Left ventricle myocardium superior (tissue), 1 donor: ENCODE measurements at regions not wholly inside any gene's neighbourhood (a gene's known extent, or its start where the extent isn't known, plus 50 kb on each side); places are given as distances from the start of the nearest gene placed in this dataset.

Source experiments
- ATAC-seq: fragments of 200-7000 bp; cut with Tn5 transposase; one replicate; pipeline ENCODE4 v1.9.1; 2020; ENCODE audit warnings: mild to moderate bottlenecking, moderate library complexity
- DNase-seq: peaks from one replicate; pipeline ENCODE4 v3.0.0-alpha.2; 2020
- intact Hi-C: fragments of 100-400 bp; cut with micrococcal nuclease; formaldehyde crosslinking; loops from one replicate; pipeline ENCODE4 v1.11.0; 2022
- donor health status: DM: no; HTN: yes; CAD: no; lungs with severe emphysema.

GRCh38 chr10:8913720-8914119 lies 859.2 kb downstream of the GATA3 start:
- ATAC-seq, result no peak
- no peak for DNase-seq
- intact Hi-C loops, result no loop called here

- intact Hi-C loops, result no loop called here
- DNase-seq (no peak), ATAC-seq (no peak)
Measured at GRCh38 chr10:8919280-8919679, 864.8 kb downstream of the GATA3 start.

- ATAC-seq (no peak), DNase-seq (no peak)
- intact Hi-C loops, result no loop called here
Measured at GRCh38 chr10:8921568-8921967, 867.1 kb downstream of the GATA3 start.

- intact Hi-C loops, result no loop called here
- DNase-seq, result no peak
- ATAC-seq, result no peak
Measured at GRCh38 chr10:8923096-8923495, 868.6 kb downstream of the GATA3 start.

GRCh38 chr10:8927705-8928104 lies 873.2 kb downstream of the GATA3 start:
- intact Hi-C loops, result no loop called here
- DNase-seq (no peak), ATAC-seq (no peak)

GRCh38 chr10:8946451-8946850 lies 892.0 kb downstream of the GATA3 start:
- ATAC-seq (no peak), DNase-seq (no peak)

GRCh38 chr10:8950978-8951377 lies 896.5 kb downstream of the GATA3 start:
- intact Hi-C loops, result no loop called here
- no peak for DNase-seq

More at GRCh38 chr10:8946451-8946850, 892.0 kb downstream of the GATA3 start:
- intact Hi-C loops, result no loop called here

GRCh38 chr10:8951440-8952089 lies 897.1 kb downstream of the GATA3 start:
- DNase-seq, result no peak
- ATAC-seq, result no peak
- intact Hi-C loops, result no loop called here

More at GRCh38 chr10:8950978-8951377, 896.5 kb downstream of the GATA3 start:
- ATAC-seq, result no peak

- intact Hi-C loops, result no loop called here
- no peak for DNase-seq
- no peak for ATAC-seq
Measured at GRCh38 chr10:8956400-8956799, 901.9 kb downstream of the GATA3 start.

- no peak for ATAC-seq
- no peak for DNase-seq
- intact Hi-C loops, result no loop called here
Measured at GRCh38 chr10:8962249-8962648, 907.8 kb downstream of the GATA3 start.

- intact Hi-C loops, result no loop called here
- no peak for DNase-seq
- no peak for ATAC-seq
Measured at GRCh38 chr10:8967061-8967460, 912.6 kb downstream of the GATA3 start.

GRCh38 chr10:8969853-8970252 lies 915.4 kb downstream of the GATA3 start:
- intact Hi-C loops, result no loop called here
- ATAC-seq (no peak), DNase-seq (no peak)

- intact Hi-C loops, result no loop called here
- DNase-seq (no peak), ATAC-seq (no peak)
Measured at GRCh38 chr10:8975535-8975934, 921.0 kb downstream of the GATA3 start.

GRCh38 chr10:8978100-8978499 lies 923.6 kb downstream of the GATA3 start:
- DNase-seq (no peak), ATAC-seq (no peak)
- intact Hi-C loops, result no loop called here

- intact Hi-C loops, result no loop called here
- DNase-seq (no peak), ATAC-seq (no peak)
Measured at GRCh38 chr10:8979976-8980375, 925.5 kb downstream of the GATA3 start.

- no peak for ATAC-seq
- intact Hi-C loops, result no loop called here
- no peak for DNase-seq
Measured at GRCh38 chr10:8981277-8981676, 926.8 kb downstream of the GATA3 start.

GRCh38 chr10:8985651-8986050 lies 931.2 kb downstream of the GATA3 start:
- ATAC-seq, result no peak
- DNase-seq, result no peak
- intact Hi-C loops, result no loop called here

- intact Hi-C loops, result no loop called here
- ATAC-seq (no peak), DNase-seq (no peak)
Measured at GRCh38 chr10:8986975-8987374, 932.5 kb downstream of the GATA3 start.

- DNase-seq (no peak), ATAC-seq (no peak)
- intact Hi-C loops, result no loop called here
Measured at GRCh38 chr10:8987712-8988111, 933.2 kb downstream of the GATA3 start.

- no peak for DNase-seq
- intact Hi-C loops, result no loop called here
- ATAC-seq, result no peak
Measured at GRCh38 chr10:8990280-8990987, 935.9 kb downstream of the GATA3 start.

- no peak for DNase-seq
- intact Hi-C loops, result no loop called here
- no peak for ATAC-seq
Measured at GRCh38 chr10:8992009-8992408, 937.5 kb downstream of the GATA3 start.
